H1 (cell line): ENCODE measurements at regions not wholly inside any gene's neighbourhood (a gene's known extent, or its start where the extent isn't known, plus 50 kb on each side); places are given as distances from the start of the nearest gene placed in this dataset.

Source experiments
- CTCF ChIA-PET: fragments of 300-600 bp; sonication (Branson Sonifier 250); formaldehyde crosslinking; loops from one replicate; lab custom pipeline; 2021; ENCODE audit not compliant: partially characterized antibody; lab: Charles Lee
- POLR2A ChIA-PET: fragments of 300-600 bp; sonication (Branson Sonifier 250); formaldehyde crosslinking; loops from one replicate; lab custom pipeline; 2021; ENCODE audit warnings: inconsistent platforms; ENCODE audit not compliant: partially characterized antibody; lab: Charles Lee
- DNase-seq, 2 experiments: peaks; one replicate each; pipeline versions ENCODE4 v3.0.0 to v3.0.0-alpha.2; 2010 to 2022; ENCODE audit warnings: low spot score in 2 of 2, low read depth in 1 of 2, mixed read lengths in 1 of 2
- FAIRE-seq: peaks from 2 replicates; lab custom pipeline; 2011; peaks lifted over from hg19 to GRCh38; lab: Jason Lieb, UNC
- H2AFZ ChIP-seq: 2 replicates; pipeline ENCODE4 v1.8.1; 2012; ENCODE audit warnings: low read length, inconsistent platforms
- H2AK5ac ChIP-seq: 2 replicates; pipeline ENCODE4 v1.6.1; 2013; ENCODE audit warnings: low read depth, low read length
- H2BK120ac ChIP-seq: replicated peaks from 2 replicates; pipeline ENCODE3; 2013; ENCODE audit warnings: low read depth, low read length, inconsistent platforms
- H2BK12ac ChIP-seq: 2 replicates; pipeline ENCODE4 v1.6.1; 2013; ENCODE audit warnings: low read depth, low read length
- H2BK15ac ChIP-seq: 2 replicates; pipeline ENCODE4 v1.6.1; 2013; ENCODE audit warnings: low read length
- H2BK20ac ChIP-seq: 2 replicates; pipeline ENCODE4 v1.6.1; 2013; ENCODE audit warnings: low read length
- H2BK5ac ChIP-seq: 2 replicates; pipeline ENCODE4 v1.6.1; 2013; ENCODE audit warnings: low read depth, low read length
- H3K14ac ChIP-seq: 2 replicates; pipeline ENCODE4 v1.6.1; 2013; ENCODE audit warnings: inconsistent platforms; ENCODE audit not compliant: insufficient read length
- H3K18ac ChIP-seq: 2 replicates; pipeline ENCODE4 v1.6.1; 2013; ENCODE audit warnings: low read length; ENCODE audit errors: extremely low read depth
- H3K23ac ChIP-seq: 2 replicates; pipeline ENCODE4 v1.6.1; 2013; ENCODE audit warnings: inconsistent platforms; ENCODE audit not compliant: insufficient read length
- H3K23me2 ChIP-seq: 2 replicates; pipeline ENCODE4 v1.6.1; 2013; ENCODE audit warnings: low read depth, low read length
- H3K27ac ChIP-seq: 2 replicates; pipeline ENCODE4 v1.6.1; 2011; ENCODE audit warnings: low read depth, low read length, inconsistent platforms
- H3K27me3 ChIP-seq, 4 experiments: replicated peaks in 1 of 4; 1 replicate in 1 of 4; 2 replicates in 3 of 4; pipeline versions ENCODE4 v1.6.1 to v1.8.1; 2011 to 2013; ENCODE audit warnings: low read length in 3 of 4, mild to moderate bottlenecking in 3 of 4, inconsistent platforms in 2 of 4, mixed read lengths in 2 of 4, moderate library complexity in 1 of 4; ENCODE audit not compliant: control insufficient read depth in 3 of 4, insufficient read depth in 3 of 4; ENCODE audit errors: extremely low read depth in 1 of 4
- H3K36me3 ChIP-seq, 4 experiments: 2 replicates each; pipeline versions ENCODE4 v1.6.1 to v1.8.1; 2011 to 2013; ENCODE audit warnings: mild to moderate bottlenecking in 4 of 4, low read length in 3 of 4, moderate library complexity in 2 of 4, control low read depth in 1 of 4, inconsistent platforms in 1 of 4; ENCODE audit not compliant: insufficient read depth in 4 of 4, control insufficient read depth in 2 of 4
- H3K4ac ChIP-seq: replicated peaks from 2 replicates; pipeline ENCODE3; 2013; ENCODE audit warnings: low read length, low read depth, mixed read lengths, inconsistent platforms; ENCODE audit not compliant: insufficient read length
- H3K4me1 ChIP-seq, 4 experiments: replicated peaks in 1 of 4; 1 replicate in 1 of 4; 2 replicates in 3 of 4; pipeline versions ENCODE4 v1.6.1 to v1.8.1; 2011 to 2013; ENCODE audit warnings: low read length in 3 of 4, inconsistent platforms in 2 of 4, mixed read lengths in 1 of 4; ENCODE audit not compliant: insufficient read depth in 4 of 4, control insufficient read depth in 3 of 4
- H3K4me2 ChIP-seq, 2 experiments: 2 replicates each; pipeline versions ENCODE4 v1.6.1 to v1.8.1; 2011 to 2013; ENCODE audit warnings: low read depth in 2 of 2, low read length in 2 of 2, control low read depth in 1 of 2, inconsistent platforms in 1 of 2, mild to moderate bottlenecking in 1 of 2; ENCODE audit not compliant: insufficient read depth in 1 of 2
- H3K4me3 ChIP-seq, 4 experiments: fragments of 200-600, 300-600 bp in 1 of 4; sonication (generic), shearing (Covaris generic), sonication (Bioruptor Twin) in 1 of 4; 2 replicates each; pipeline versions ENCODE4 v1.5.1 to v1.8.1; 2011 to 2016; ENCODE audit warnings: low read length in 4 of 4, low read depth in 3 of 4, control low read depth in 2 of 4, inconsistent platforms in 2 of 4, mild to moderate bottlenecking in 2 of 4, mixed read lengths in 1 of 4, moderate library complexity in 1 of 4; ENCODE audit not compliant: insufficient read depth in 2 of 4; ENCODE audit errors: extremely low read depth in 1 of 4
- H3K56ac ChIP-seq: replicated peaks from 2 replicates; pipeline ENCODE3; 2013; ENCODE audit warnings: low read depth, mild to moderate bottlenecking, mixed read lengths, low read length, inconsistent platforms; ENCODE audit not compliant: insufficient read length
- H3K79me1 ChIP-seq: 2 replicates; pipeline ENCODE4 v1.6.1; 2013; ENCODE audit warnings: low read depth, low read length, control low read depth
- H3K79me2 ChIP-seq, 2 experiments: 2 replicates each; pipeline versions ENCODE4 v1.6.1 to v1.8.1; 2012 to 2013; ENCODE audit warnings: low read length in 2 of 2, mild to moderate bottlenecking in 2 of 2, inconsistent platforms in 1 of 2; ENCODE audit not compliant: insufficient read depth in 2 of 2, control insufficient read depth in 1 of 2
- H3K9ac ChIP-seq, 4 experiments: replicated peaks in 1 of 4; 1 replicate in 1 of 4; 2 replicates in 3 of 4; pipeline versions ENCODE4 v1.6.1 to v1.8.1; 2011 to 2013; ENCODE audit warnings: low read depth in 3 of 4, low read length in 3 of 4, control low read depth in 2 of 4, mild to moderate bottlenecking in 2 of 4, moderate library complexity in 2 of 4, inconsistent platforms in 1 of 4; ENCODE audit errors: extremely low read depth in 1 of 4
- H3K9me3 ChIP-seq, 2 experiments: 2 replicates each; pipeline versions ENCODE4 v1.6.1 to v1.8.1; 2012 to 2013; ENCODE audit warnings: mild to moderate bottlenecking in 2 of 2, moderate library complexity in 2 of 2, control low read depth in 1 of 2, inconsistent platforms in 1 of 2, low read depth in 1 of 2, low read length in 1 of 2, mixed read lengths in 1 of 2; ENCODE audit not compliant: insufficient read depth in 2 of 2
- H4K20me1 ChIP-seq, 2 experiments: replicated peaks in 1 of 2; 2 replicates each; pipeline versions ENCODE3 to v1.8.1; 2011 to 2013; ENCODE audit warnings: inconsistent platforms in 2 of 2, low read length in 2 of 2, mild to moderate bottlenecking in 1 of 2; ENCODE audit not compliant: insufficient read depth in 2 of 2, control insufficient read depth in 1 of 2
- H4K5ac ChIP-seq: 2 replicates; pipeline ENCODE4 v1.6.1; 2013; ENCODE audit warnings: low read length, low read depth, mixed read lengths, inconsistent platforms; ENCODE audit not compliant: insufficient read length
- H4K8ac ChIP-seq: 2 replicates; pipeline ENCODE4 v1.8.0; 2013; ENCODE audit warnings: mild to moderate bottlenecking, moderate library complexity, low read length, inconsistent platforms; ENCODE audit not compliant: insufficient read depth; ENCODE audit errors: extremely low read depth
- H4K91ac ChIP-seq: replicated peaks from 2 replicates; pipeline ENCODE3; 2013; ENCODE audit warnings: low read length, mixed read lengths, inconsistent platforms; ENCODE audit not compliant: insufficient read length
- HDAC6 ChIP-seq: IDR thresholded peaks from one replicate; pipeline ENCODE4 v1.7.1; 2012; ENCODE audit warnings: low read depth, mild to moderate bottlenecking, inconsistent platforms, low read length, moderate library complexity
- RFX5 ChIP-seq: IDR thresholded peaks from 2 replicates; pipeline ENCODE4 v1.6.1; 2011; ENCODE audit warnings: low read depth, low read length, improper control_type of control experiment, borderline replicate concordance
- WGBS, 2 experiments: shearing (Covaris generic) in 1 of 2; methylation state at CpG; one replicate each; pipeline versions ENCODE4 v1.1.6 to v1.1.7; 2013 to 2015; ENCODE audit warnings: low lambda C conversion rate in 2 of 2, mixed read lengths in 2 of 2, inconsistent platforms in 1 of 2, low coverage in 1 of 2, missing lambda C conversion rate in 1 of 2; ENCODE audit not compliant: insufficient replicate concordance in 2 of 2, insufficient coverage in 1 of 2, insufficient read length in 1 of 2; ENCODE audit errors: extremely low coverage in 1 of 2, missing lambda C conversion rate in 1 of 2; 5-methylcytosine and 5-hydroxymethylcytosine counted together

DNA sequence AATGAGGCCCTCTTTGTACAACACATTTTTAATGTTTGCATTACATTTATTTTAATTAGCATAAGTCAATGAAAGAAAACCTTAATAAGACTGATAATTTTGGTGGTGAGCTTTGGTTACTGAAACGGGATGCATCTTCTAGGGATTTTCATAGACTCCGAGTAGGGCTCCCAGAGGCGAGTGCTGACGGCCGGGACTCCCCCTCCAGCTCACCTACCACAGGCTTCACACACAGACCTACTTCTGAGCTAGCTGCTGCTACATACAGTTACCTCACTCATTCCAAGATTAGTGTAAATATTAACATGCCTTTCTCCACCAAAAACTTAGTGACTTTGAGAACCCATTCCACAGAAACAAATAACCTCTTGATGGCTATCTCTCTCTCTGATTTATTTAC, 271.1 kb downstream of the GALR1 start:
- H3K4ac ChIP-seq = no peak overlapping the region
- H3K23ac ChIP-seq = no peak overlapping the region
- no peak overlapping the region for H2BK15ac ChIP-seq
- no peak overlapping the region for H4K91ac ChIP-seq
- no peak overlapping the region for H3K9ac ChIP-seq
- no peak overlapping the region for H3K4me2 ChIP-seq
- H3K23me2 ChIP-seq = peaks cover 10% of the 10 kb centered on the region
- no peak overlapping the region for H3K4me3 ChIP-seq
- no peaks in the 10 kb centered on the region for H3K36me3 ChIP-seq
- H3K56ac ChIP-seq = no peak overlapping the region
- peaks cover 0 to 3% of the 10 kb centered on the region in 2 experiments; a peak in 1 of 4 replicates for H3K79me2 ChIP-seq
- no peak overlapping the region for H2BK12ac ChIP-seq
- H2AK5ac ChIP-seq = no peak overlapping the region
- H2BK5ac ChIP-seq = no peak overlapping the region
- no peak for TF ChIP-seq RFX5
- TF ChIP-seq HDAC6 = no peak
- H3K4me1 ChIP-seq = no peaks in the 10 kb centered on the region
- H2BK120ac ChIP-seq = no peak overlapping the region
- no peak overlapping the region for H3K14ac ChIP-seq
- no peak overlapping the region for H3K18ac ChIP-seq
- FAIRE-seq (no peak), DNase-seq (no peak)
- H4K20me1 ChIP-seq = peaks cover 0 to 2% of the 10 kb centered on the region in 2 experiments
- H2AFZ ChIP-seq = no peak overlapping the region
- 96% methylated on average over 5 of the region's 5 CpGs; no CpG with 5 or more reads in 1 of the 2 experiments for WGBS, 2 experiments
- no peaks in the 10 kb centered on the region; a peak in 1 of 4 replicates for H3K9me3 ChIP-seq
- H2BK20ac ChIP-seq = no peak overlapping the region
- no peak overlapping the region for H3K27ac ChIP-seq
- POLR2A ChIA-PET = no interaction called here
- peaks cover 3% of the 10 kb centered on the region; the same call in 1 of the 2 replicates for H3K79me1 ChIP-seq
- no peak overlapping the region for H4K5ac ChIP-seq
- CTCF ChIA-PET = interaction anchor here (0.7 to 1.1 kb wide), 2 partner anchors 83 to 459 kb away, joined by 3 read pairs; no protein-coding TSS in a partner anchor
- H3K27me3 ChIP-seq = no peaks in the 10 kb centered on the region
- no peak overlapping the region for H4K8ac ChIP-seq
